ENCODE measurements at regions not wholly inside any gene's neighbourhood (a gene's known extent, or its start where the extent isn't known, plus 50 kb on each side); places are given as distances from the start of the nearest gene placed in this dataset.

- no peaks in the 10 kb centered on the region for H3K79me2 ChIP-seq (ENCODE audit: insufficient read depth, low read length)
- H3K4me2 ChIP-seq (ENCODE audit: low read length) = no peak overlapping the region
- no peaks in the 10 kb centered on the region for H3K9me3 ChIP-seq (ENCODE audit: control insufficient read depth in 1 of 2, insufficient read depth in 1 of 2, low read depth in 1 of 2, low read length in 2 of 2)
- intact Hi-C loops (cut with micrococcal nuclease) = no loop called here
- no peaks in the 10 kb centered on the region for H4K20me1 ChIP-seq (ENCODE audit: insufficient read depth)
- ChIA-PET POLR2A (no interaction called here), CTCF (no interaction called here), RAD21 (ENCODE audit: low non-redundant PET in 1 of 2, low total read pairs in 2 of 2, uncharacterized antibody in 2 of 2, unreplicated experiment in 2 of 2) (no interaction called here)
- no peak overlapping the region for H2AFZ ChIP-seq (ENCODE audit: low read depth, low read length, poor library complexity, severe bottlenecking)
- TF ChIP-seq CBX3 (IDR thresholded peaks at IDR 0.05; ENCODE audit: low read depth) = no peak
- H3K36me3 ChIP-seq (ENCODE audit: control insufficient read depth in 1 of 2, insufficient read depth in 2 of 2, low read length in 2 of 2) = no peaks in the 10 kb centered on the region
- no peak overlapping the region for H3K4me3 ChIP-seq (replicated peaks in 1 of 2; ENCODE audit: low read depth in 1 of 2, low read length in 2 of 2)
- DNase-seq (ENCODE audit: low read depth, low spot score) (no peak), ATAC-seq (no peak)
- H3K4me1 ChIP-seq (ENCODE audit: control insufficient read depth in 1 of 2, insufficient read depth in 2 of 2, low read length in 2 of 2) = peaks cover 3 to 13% of the 10 kb centered on the region in 2 experiments; a peak in 3 of 4 replicates
- H3K9me2 ChIP-seq (ENCODE audit: insufficient read depth) = no peaks in the 10 kb centered on the region
- no peak overlapping the region for H3K9ac ChIP-seq (ENCODE audit: low read length)
- no peak overlapping the region for H3K27ac ChIP-seq (ENCODE audit: low read depth, low read length)
- H3K27me3 ChIP-seq (ENCODE audit: insufficient read depth, low read length) = no peaks in the 10 kb centered on the region
- no TSS peak for BruUV-seq (replicated peaks)
Observed at GRCh38 chr4:151993521-151993920, 232.7 kb upstream of the GATB start.

GRCh38 chr4:151992332-151993154, 231.7 kb upstream of the GATB start:
- Histone ChIP-seq H3K9ac (ENCODE audit: low read length) (no peak overlapping the region), H3K9me2 (ENCODE audit: insufficient read depth) (no peaks in the 10 kb centered on the region), H3K4me1 (ENCODE audit: control insufficient read depth in 1 of 2, insufficient read depth in 2 of 2, low read length in 2 of 2) (peaks cover 3 to 13% of the 10 kb centered on the region in 2 experiments; a peak in 3 of 4 replicates), H3K4me2 (ENCODE audit: low read length) (no peak overlapping the region), H2AFZ (ENCODE audit: low read depth, low read length, poor library complexity, severe bottlenecking) (no peak overlapping the region), H3K27ac (ENCODE audit: low read depth, low read length) (no peak overlapping the region), H3K9me3 (ENCODE audit: control insufficient read depth in 1 of 2, insufficient read depth in 1 of 2, low read depth in 1 of 2, low read length in 2 of 2) (no peaks in the 10 kb centered on the region), H3K27me3 (ENCODE audit: insufficient read depth, low read length) (no peaks in the 10 kb centered on the region), H3K4me3 (replicated peaks in 1 of 2; ENCODE audit: low read depth in 1 of 2, low read length in 2 of 2) (no peak overlapping the region), H3K79me2 (ENCODE audit: insufficient read depth, low read length) (no peaks in the 10 kb centered on the region), H4K20me1 (ENCODE audit: insufficient read depth) (no peaks in the 10 kb centered on the region), H3K36me3 (ENCODE audit: control insufficient read depth in 1 of 2, insufficient read depth in 2 of 2, low read length in 2 of 2) (no peaks in the 10 kb centered on the region)
- ChIA-PET RAD21 (ENCODE audit: low non-redundant PET in 1 of 2, low total read pairs in 2 of 2, uncharacterized antibody in 2 of 2, unreplicated experiment in 2 of 2) (no interaction called here), CTCF (no interaction called here), POLR2A (no interaction called here)
- TF ChIP-seq SIN3A (IDR thresholded peaks at IDR 0.05; ENCODE audit: low read depth) = no peak
- no peak for TF ChIP-seq ZNF274 (IDR thresholded peaks at IDR 0.05; ENCODE audit: low read depth, low read length)
- TF ChIP-seq POLR2A (IDR thresholded peaks at IDR 0.05; ENCODE audit: borderline replicate concordance, extremely low read depth, insufficient read depth, insufficient read length) = no peak
- TF ChIP-seq ZFX (IDR thresholded peaks at IDR 0.05) = no peak
- no peak for TF ChIP-seq JUND (IDR thresholded peaks at IDR 0.05)
- TF ChIP-seq SRF (IDR thresholded peaks at IDR 0.05; ENCODE audit: low read depth) = no peak
- TF ChIP-seq REST (IDR thresholded peaks at IDR 0.05; ENCODE audit: low read depth) = no peak
- TF ChIP-seq CTCF (IDR thresholded peaks at IDR 0.05 in 2 of 3, conservative IDR thresholded peaks at IDR 0.05 in 1 of 3; ENCODE audit: borderline replicate concordance in 1 of 3, insufficient read depth in 1 of 3, low read depth in 2 of 3, low read length in 2 of 3) = no peak
- no peak for TF ChIP-seq CEBPB (IDR thresholded peaks at IDR 0.05; ENCODE audit: low read depth)
- intact Hi-C loops (cut with micrococcal nuclease) = no loop called here
- ATAC-seq (no peak), DNase-seq (ENCODE audit: low read depth, low spot score) (no peak)
- no TSS peak for BruUV-seq (replicated peaks)
